ENCODE measurements at regions not wholly inside any gene's neighbourhood (a gene's known extent, or its start where the extent isn't known, plus 50 kb on each side); places are given as distances from the start of the nearest gene placed in this dataset.

DNA sequence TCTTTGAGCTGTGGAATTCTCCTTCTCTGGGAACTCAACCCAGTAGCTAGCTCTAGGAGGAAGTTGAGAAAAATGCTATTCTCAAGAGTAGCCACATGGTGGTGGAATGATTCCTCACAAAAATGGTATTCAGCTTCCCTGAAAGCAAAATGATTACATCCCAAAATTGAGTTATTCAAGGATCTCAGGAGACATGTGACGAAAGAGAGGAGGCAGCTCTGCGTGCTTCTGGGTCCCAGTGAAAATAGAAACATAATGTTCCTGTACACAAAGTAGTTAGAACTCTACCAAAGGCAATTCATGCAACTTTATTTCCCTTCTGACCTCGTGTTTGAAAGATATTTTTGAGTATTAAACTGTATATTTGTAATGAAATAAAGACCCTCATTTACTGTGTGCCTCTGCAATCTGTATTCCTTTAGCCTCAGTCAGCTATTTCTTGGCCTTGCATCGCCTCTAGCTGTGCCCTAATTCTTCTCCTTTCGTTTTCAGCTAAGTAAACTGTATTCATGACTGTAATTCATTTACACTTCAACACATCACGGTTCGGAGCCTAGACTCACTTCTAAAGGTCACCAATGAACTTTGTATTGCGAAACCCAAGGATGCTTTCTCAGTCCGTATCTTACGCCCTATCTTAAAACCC is 167.3 kb downstream of the FASLG start:
- peak in 2 of 5 donors; percentile 59 to 73 for DNase-seq
- H3K4me1 ChIP-seq (ENCODE audit: control insufficient read depth in 2 of 3, insufficient read depth in 2 of 3, low read depth in 1 of 3, low read length in 3 of 3): peaks cover 0 to 4% (median 0%) of the 10 kb centered on the region in 3 donors
- intact Hi-C loops (cut with DNase I): loop anchor here (5.0 kb wide), 1 partner anchor 381 kb away; the partner anchor contains the start of gene TNFSF4
- FAIRE-seq: peak; percentile 92
- TF ChIP-seq, protein P1, sequence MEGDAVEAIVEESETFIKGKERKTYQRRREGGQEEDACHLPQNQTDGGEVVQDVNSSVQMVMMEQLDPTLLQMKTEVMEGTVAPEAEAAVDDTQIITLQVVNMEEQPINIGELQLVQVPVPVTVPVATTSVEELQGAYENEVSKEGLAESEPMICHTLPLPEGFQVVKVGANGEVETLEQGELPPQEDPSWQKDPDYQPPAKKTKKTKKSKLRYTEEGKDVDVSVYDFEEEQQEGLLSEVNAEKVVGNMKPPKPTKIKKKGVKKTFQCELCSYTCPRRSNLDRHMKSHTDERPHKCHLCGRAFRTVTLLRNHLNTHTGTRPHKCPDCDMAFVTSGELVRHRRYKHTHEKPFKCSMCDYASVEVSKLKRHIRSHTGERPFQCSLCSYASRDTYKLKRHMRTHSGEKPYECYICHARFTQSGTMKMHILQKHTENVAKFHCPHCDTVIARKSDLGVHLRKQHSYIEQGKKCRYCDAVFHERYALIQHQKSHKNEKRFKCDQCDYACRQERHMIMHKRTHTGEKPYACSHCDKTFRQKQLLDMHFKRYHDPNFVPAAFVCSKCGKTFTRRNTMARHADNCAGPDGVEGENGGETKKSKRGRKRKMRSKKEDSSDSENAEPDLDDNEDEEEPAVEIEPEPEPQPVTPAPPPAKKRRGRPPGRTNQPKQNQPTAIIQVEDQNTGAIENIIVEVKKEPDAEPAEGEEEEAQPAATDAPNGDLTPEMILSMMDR (IDR thresholded peaks at IDR 0.05; ENCODE audit: borderline replicate concordance, extremely low read depth, insufficient read depth): peak; percentile 70
- H3K36me3 ChIP-seq (ENCODE audit: control insufficient read depth in 2 of 3, insufficient read depth in 3 of 3, low read length in 3 of 3): no peaks in the 10 kb centered on the region
- peak overlapping the region; percentile 11 to 14 for H3K27ac ChIP-seq (ENCODE audit: low read depth in 2 of 2, low read length in 2 of 2)
- peak overlapping the region in 1 of 3 donors; percentile 1 for H3K9ac ChIP-seq (ENCODE audit: low read length in 3 of 3)
- H3K9me3 ChIP-seq (ENCODE audit: control insufficient read depth in 2 of 3, insufficient read depth in 1 of 3, low read length in 3 of 3): no peaks in the 10 kb centered on the region
- H3K4me3 ChIP-seq (ENCODE audit: low read length in 3 of 3): peak overlapping the region in 2 of 3 donors; percentile 44 to 58
- H3K27me3 ChIP-seq (ENCODE audit: control insufficient read depth, insufficient read depth, low read length): no peaks in the 10 kb centered on the region

DNA sequence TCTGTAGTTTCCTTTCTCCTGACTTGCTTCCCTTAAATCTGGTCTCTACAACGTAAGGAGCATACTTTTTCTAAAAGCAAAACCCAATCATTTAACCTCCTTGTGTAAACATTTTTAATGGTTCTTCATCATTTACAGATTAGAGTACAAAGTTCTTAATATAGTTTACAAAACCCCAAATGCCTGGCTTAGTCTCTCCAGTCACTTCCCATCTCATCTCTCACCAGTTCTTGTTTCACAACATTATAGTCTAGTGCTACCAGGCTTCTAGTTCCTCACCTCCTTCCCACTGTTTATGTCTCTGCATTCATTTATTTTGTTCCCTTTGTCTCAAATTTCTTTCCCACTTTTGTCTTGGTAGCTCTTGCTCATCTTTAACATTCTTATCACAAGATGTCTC is 168.4 kb downstream of the FASLG start:
- no peak overlapping the region for H3K9ac ChIP-seq (ENCODE audit: low read length in 3 of 3)
- intact Hi-C loops (cut with DNase I): loop anchor here (5.0 kb wide), 1 partner anchor 380 kb away; the partner anchor contains the start of gene TNFSF4
- no peak overlapping the region for H3K4me3 ChIP-seq (ENCODE audit: low read length in 3 of 3)
- no peaks in the 10 kb centered on the region for H3K9me3 ChIP-seq (ENCODE audit: control insufficient read depth in 2 of 3, insufficient read depth in 1 of 3, low read length in 3 of 3)
- FAIRE-seq (no peak), DNase-seq (no peak)
- H3K4me1 ChIP-seq (ENCODE audit: control insufficient read depth in 2 of 3, insufficient read depth in 2 of 3, low read depth in 1 of 3, low read length in 3 of 3): peaks cover 0 to 4% (median 0%) of the 10 kb centered on the region in 3 donors
- H3K27me3 ChIP-seq (ENCODE audit: control insufficient read depth, insufficient read depth, low read length): no peaks in the 10 kb centered on the region
- no peak overlapping the region for H3K27ac ChIP-seq (ENCODE audit: low read depth in 2 of 2, low read length in 2 of 2)
- H3K36me3 ChIP-seq (ENCODE audit: control insufficient read depth in 2 of 3, insufficient read depth in 3 of 3, low read length in 3 of 3): no peaks in the 10 kb centered on the region
- TF ChIP-seq, protein P1 (IDR thresholded peaks at IDR 0.05; ENCODE audit: borderline replicate concordance, extremely low read depth, insufficient read depth): no peak

DNA sequence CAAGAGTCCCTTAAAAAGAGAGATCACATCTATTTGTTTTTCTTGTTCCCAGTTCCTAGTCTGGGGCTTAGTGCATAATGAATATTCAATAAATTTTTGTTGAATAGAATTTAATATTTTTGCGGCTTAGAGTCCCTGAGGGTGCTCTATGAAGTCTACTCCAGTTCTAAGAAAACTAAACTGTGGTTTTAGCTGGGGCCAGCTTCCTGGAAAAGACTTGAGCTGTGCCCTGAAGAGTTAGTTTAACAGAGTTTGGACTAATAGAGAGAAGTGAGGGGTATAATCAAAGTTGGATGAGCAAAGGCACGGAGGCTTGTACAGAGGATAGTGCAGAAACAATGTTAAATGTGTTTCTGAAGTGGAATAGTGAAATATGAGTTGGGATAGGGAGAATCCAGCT is 168.9 kb downstream of the FASLG start:
- intact Hi-C loops (cut with DNase I): loop anchor here (5.0 kb wide), 1 partner anchor 379 kb away; the partner anchor contains the start of gene TNFSF4
- no peaks in the 10 kb centered on the region for H3K9me3 ChIP-seq (ENCODE audit: control insufficient read depth in 2 of 3, insufficient read depth in 1 of 3, low read length in 3 of 3)
- H3K27ac ChIP-seq (ENCODE audit: low read depth in 2 of 2, low read length in 2 of 2): no peak overlapping the region
- no peaks in the 10 kb centered on the region for H3K36me3 ChIP-seq (ENCODE audit: control insufficient read depth in 2 of 3, insufficient read depth in 3 of 3, low read length in 3 of 3)
- H3K27me3 ChIP-seq (ENCODE audit: control insufficient read depth, insufficient read depth, low read length): no peaks in the 10 kb centered on the region
- peaks cover 0 to 4% (median 0%) of the 10 kb centered on the region in 3 donors for H3K4me1 ChIP-seq (ENCODE audit: control insufficient read depth in 2 of 3, insufficient read depth in 2 of 3, low read depth in 1 of 3, low read length in 3 of 3)
- FAIRE-seq (no peak), DNase-seq (no peak)
- no peak overlapping the region for H3K9ac ChIP-seq (ENCODE audit: low read length in 3 of 3)
- no peak overlapping the region for H3K4me3 ChIP-seq (ENCODE audit: low read length in 3 of 3)
- TF ChIP-seq, protein P1 (IDR thresholded peaks at IDR 0.05; ENCODE audit: borderline replicate concordance, extremely low read depth, insufficient read depth): no peak
